ENCODE measurements at regions not wholly inside any gene's neighbourhood (a gene's known extent, or its start where the extent isn't known, plus 50 kb on each side); places are given as distances from the start of the nearest gene placed in this dataset.

- no peak for DNase-seq (ENCODE audit: low read depth, low spot score)
- H3K4me3 ChIP-seq (ENCODE audit: low read depth, low read length), result no peak overlapping the region
- in situ Hi-C loops (cut with HindIII; ENCODE audit: low sequenced_read_pairs), result no loop called here
- no peak for TF ChIP-seq CTCF (IDR thresholded peaks at IDR 0.05; ENCODE audit: low read depth, low read length)
Measured at GRCh38 chr6:153670403-153671026, 368.5 kb upstream of the OPRM1 start.

- no peak for DNase-seq (ENCODE audit: low read depth, low spot score)
- no peak overlapping the region for H3K4me3 ChIP-seq (ENCODE audit: low read depth, low read length)
- TF ChIP-seq CTCF (IDR thresholded peaks at IDR 0.05; ENCODE audit: low read depth, low read length), result no peak
- in situ Hi-C loops (cut with HindIII; ENCODE audit: low sequenced_read_pairs), result no loop called here
Measured at GRCh38 chr6:153668758-153669157, 370.3 kb upstream of the OPRM1 start.

GRCh38 chr6:153662982-153663381 is 376.1 kb upstream of the OPRM1 start:
- in situ Hi-C loops (cut with HindIII; ENCODE audit: low sequenced_read_pairs), result no loop called here

GRCh38 chr6:153645326-153645725 is 393.7 kb upstream of the OPRM1 start:
- no peak overlapping the region for H3K4me3 ChIP-seq (ENCODE audit: low read depth, low read length)
- in situ Hi-C loops (cut with HindIII; ENCODE audit: low sequenced_read_pairs), result no loop called here
- no peak for TF ChIP-seq CTCF (IDR thresholded peaks at IDR 0.05; ENCODE audit: low read depth, low read length)
- DNase-seq (ENCODE audit: low read depth, low spot score), result no peak

More at GRCh38 chr6:153662982-153663381, 376.1 kb upstream of the OPRM1 start:
- DNase-seq (ENCODE audit: low read depth, low spot score), result no peak
- no peak for TF ChIP-seq CTCF (IDR thresholded peaks at IDR 0.05; ENCODE audit: low read depth, low read length)
- H3K4me3 ChIP-seq (ENCODE audit: low read depth, low read length), result no peak overlapping the region

- no peak overlapping the region for H3K4me3 ChIP-seq (ENCODE audit: low read depth, low read length)
- TF ChIP-seq CTCF (IDR thresholded peaks at IDR 0.05; ENCODE audit: low read depth, low read length), result no peak
- in situ Hi-C loops (cut with HindIII; ENCODE audit: low sequenced_read_pairs), result no loop called here
- no peak for DNase-seq (ENCODE audit: low read depth, low spot score)
Measured at GRCh38 chr6:153644000-153644399, 395.0 kb upstream of the OPRM1 start.

GRCh38 chr6:153634416-153634815 is 404.6 kb upstream of the OPRM1 start:
- DNase-seq (ENCODE audit: low read depth, low spot score), result no peak
- H3K4me3 ChIP-seq (ENCODE audit: low read depth, low read length), result no peak overlapping the region
- no peak for TF ChIP-seq CTCF (IDR thresholded peaks at IDR 0.05; ENCODE audit: low read depth, low read length)
- in situ Hi-C loops (cut with HindIII; ENCODE audit: low sequenced_read_pairs), result no loop called here

Data from astrocyte of the spinal cord (primary cell).